GM19463 (cell line): ENCODE measurements at regions not wholly inside any gene's neighbourhood (a gene's known extent, or its start where the extent isn't known, plus 50 kb on each side); places are given as distances from the start of the nearest gene placed in this dataset.
"Not testable (repeated sequence)": the region's sequence is repeated elsewhere in the genome, so short reads cannot be mapped to it uniquely, and the experiment has no call there.

ENCODE experiments used
- ATAC-seq: cut with Tn5 transposase; IDR thresholded peaks from one replicate; pipeline ENCODE4 v1.9.1; 2021; ENCODE audit warnings: mild to moderate bottlenecking, moderate library complexity; ENCODE audit not compliant: unreplicated experiment

- no peak for ATAC-seq
Measured at GRCh38 chrX:109184506-109185139, 297.3 kb downstream of the GUCY2F start.

GRCh38 chrX:109172091-109172602 is 309.7 kb downstream of the GUCY2F start:
- ATAC-seq: no peak

GRCh38 chrX:109155161-109155560 is 326.7 kb downstream of the GUCY2F start:
- no peak for ATAC-seq

- ATAC-seq: not testable (repeated sequence)
Measured at GRCh38 chrX:109144173-109144572, 337.7 kb downstream of the GUCY2F start.

GRCh38 chrX:109140463-109140862 is 341.4 kb downstream of the GUCY2F start:
- no peak for ATAC-seq

- ATAC-seq: no peak
Measured at GRCh38 chrX:109134777-109135176, 347.1 kb downstream of the GUCY2F start.

GRCh38 chrX:109125304-109125703 is 356.6 kb downstream of the GUCY2F start:
- ATAC-seq: no peak

GRCh38 chrX:109089359-109089758 is 353.0 kb upstream of the IRS4 start:
- ATAC-seq: no peak

- ATAC-seq: no peak
Measured at GRCh38 chrX:109077788-109078187, 341.4 kb upstream of the IRS4 start.

GRCh38 chrX:109054181-109054581 is 317.8 kb upstream of the IRS4 start:
- ATAC-seq: not testable (repeated sequence)

GRCh38 chrX:109049903-109050302 is 313.5 kb upstream of the IRS4 start:
- ATAC-seq: no peak

- ATAC-seq: no peak
Measured at GRCh38 chrX:109049416-109049815, 313.1 kb upstream of the IRS4 start.

GRCh38 chrX:109040057-109040456 is 303.7 kb upstream of the IRS4 start:
- ATAC-seq: no peak

- peak; percentile 90 for ATAC-seq
Measured at GRCh38 chrX:109036624-109037023, 300.3 kb upstream of the IRS4 start.

- ATAC-seq: peak; percentile 48
Measured at GRCh38 chrX:108993909-108994308, 257.5 kb upstream of the IRS4 start.

- ATAC-seq: not testable (repeated sequence)
Measured at GRCh38 chrX:108972899-108973298, 236.5 kb upstream of the IRS4 start.

- ATAC-seq: no peak
Measured at GRCh38 chrX:108947205-108947604, 210.8 kb upstream of the IRS4 start.

GRCh38 chrX:108946531-108946930 is 210.2 kb upstream of the IRS4 start:
- no peak for ATAC-seq

- peak; percentile 88 for ATAC-seq
Measured at GRCh38 chrX:108945883-108946523, 209.6 kb upstream of the IRS4 start.

GRCh38 chrX:108914791-108915190 is 178.4 kb upstream of the IRS4 start:
- no peak for ATAC-seq

- ATAC-seq: not testable (repeated sequence)
Measured at GRCh38 chrX:108903831-108904230, 167.5 kb upstream of the IRS4 start.

GRCh38 chrX:108900333-108900732 is 164.0 kb upstream of the IRS4 start:
- no peak for ATAC-seq
